NCI-H524 (cell line): ENCODE measurements at regions not wholly inside any gene's neighbourhood (a gene's known extent, or its start where the extent isn't known, plus 50 kb on each side); places are given as distances from the start of the nearest gene placed in this dataset.

Experiments used
- DNase-seq, 2 experiments: peaks; one replicate each; lab custom pipeline; 2025; lab: John Stamatoyannopoulos, UW

- no peak for DNase-seq
Observed at GRCh38 chr17:55634702-55635101, 88.0 kb downstream of the TMEM100 start.

GRCh38 chr17:55632893-55633292, 89.8 kb downstream of the TMEM100 start:
- no peak for DNase-seq

GRCh38 chr17:55632236-55632635, 90.4 kb downstream of the TMEM100 start:
- peak; percentile 67 to 87 for DNase-seq

DNA sequence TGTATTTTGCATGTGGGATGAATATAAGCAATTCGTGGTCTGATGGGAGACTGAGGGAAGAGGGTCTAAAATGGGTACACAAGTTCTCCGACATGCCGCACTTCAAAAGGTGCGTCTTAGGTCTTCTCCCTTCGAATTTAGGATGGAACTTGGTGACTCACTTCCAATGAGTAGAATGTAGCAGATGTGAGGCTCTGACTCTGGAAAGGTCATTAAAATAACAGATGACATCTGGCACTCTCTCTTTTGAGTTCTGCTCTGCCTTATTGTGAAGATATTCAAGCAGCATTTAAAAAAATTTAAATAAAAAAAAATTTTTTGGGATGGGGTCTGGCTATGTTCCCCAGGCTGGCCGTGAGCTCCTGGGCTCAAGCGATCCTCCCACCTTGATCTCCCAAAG, 92.7 kb downstream of the TMEM100 start:
- peak; percentile 62 to 87 for DNase-seq

DNA sequence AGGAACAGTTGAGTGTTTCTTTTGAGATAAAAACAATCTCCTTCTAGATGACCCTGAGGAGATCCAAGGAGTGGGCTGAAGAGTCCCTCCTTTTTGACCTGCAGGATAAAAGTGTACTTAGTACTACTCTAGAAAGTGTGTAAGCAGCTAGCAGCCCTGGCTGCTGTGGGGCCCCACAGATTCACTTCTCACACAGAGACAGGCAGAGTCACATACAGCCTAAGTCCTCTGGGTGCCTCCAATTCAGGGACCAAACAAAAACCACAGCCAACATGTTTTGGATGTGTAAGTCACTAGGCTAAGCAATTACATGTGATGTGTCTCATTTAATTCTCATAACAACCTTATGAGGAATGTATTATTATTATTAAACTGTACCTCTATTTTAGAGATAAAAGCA, 97.1 kb downstream of the TMEM100 start:
- no peak for DNase-seq

DNA sequence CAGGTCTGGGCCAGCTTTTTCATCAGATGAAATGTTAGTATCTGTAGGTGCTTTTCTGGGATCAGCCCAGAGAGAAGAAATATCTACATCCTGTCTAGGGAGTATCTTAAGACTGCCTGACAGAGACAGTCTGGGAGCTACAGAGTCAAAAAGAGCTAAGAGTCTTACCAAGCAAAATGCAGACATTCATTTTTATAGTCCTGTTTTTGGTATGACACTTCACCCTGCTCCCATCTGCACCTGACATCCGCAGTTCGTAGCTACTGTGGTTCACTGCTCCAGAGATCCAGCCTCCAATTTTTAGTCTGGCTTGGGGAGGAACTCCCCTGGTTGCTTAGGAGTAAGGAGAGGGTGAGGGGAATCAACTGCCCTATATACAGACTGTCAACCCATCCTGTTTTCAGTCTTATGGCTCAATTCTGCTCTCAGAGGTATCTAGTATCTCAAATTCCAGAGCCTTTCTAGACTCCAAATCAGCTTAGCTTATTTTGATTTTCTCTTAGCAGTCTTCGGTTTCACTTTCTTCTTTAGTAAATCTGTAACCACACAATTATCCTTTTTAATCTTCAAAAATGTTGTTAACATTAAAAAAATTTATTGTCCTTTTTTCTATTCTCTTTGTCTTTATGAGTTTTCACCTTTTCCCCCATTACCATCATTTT, 97.8 kb downstream of the TMEM100 start:
- DNase-seq: no peak

DNA sequence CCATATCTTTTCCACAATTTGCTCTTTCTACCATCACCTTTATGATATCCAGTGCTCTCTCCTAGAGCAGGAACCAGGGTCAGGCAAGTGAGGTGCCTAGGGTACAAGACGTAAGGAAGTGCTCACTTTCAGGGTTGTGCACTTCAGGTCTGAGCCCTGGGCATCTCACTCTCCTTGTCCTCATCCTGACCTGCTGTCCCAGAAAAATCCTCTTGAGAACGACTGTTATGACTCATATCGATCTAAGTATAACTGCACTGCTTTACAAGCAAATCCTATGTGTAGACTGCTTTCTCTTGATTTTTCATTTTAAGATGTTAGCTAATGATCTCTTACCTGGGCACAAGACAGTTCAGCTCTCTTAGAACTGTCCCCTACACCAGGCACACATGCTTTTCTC, 100.1 kb downstream of the TMEM100 start:
- DNase-seq: no peak

DNA sequence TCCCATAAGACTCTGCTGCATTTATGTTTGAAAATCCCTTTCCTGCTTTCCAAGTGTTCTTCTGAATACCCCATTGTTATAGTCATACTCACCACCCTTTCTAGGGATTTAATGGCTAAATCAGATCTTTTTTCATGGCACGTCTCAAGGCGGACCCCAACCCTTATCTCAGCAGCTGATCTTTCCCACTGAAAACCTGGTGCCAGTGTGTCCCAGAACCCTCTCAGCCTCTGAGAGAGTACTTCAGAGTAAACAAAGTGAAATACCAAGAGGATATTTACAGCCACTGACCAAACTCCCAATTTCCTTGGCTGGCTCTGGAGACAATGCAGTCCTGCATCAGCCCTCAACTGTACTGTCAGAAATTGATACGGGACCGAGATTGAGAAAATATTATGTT, 101.7 kb downstream of the TMEM100 start:
- DNase-seq: no peak

GRCh38 chr17:55620023-55620422, 102.6 kb downstream of the TMEM100 start:
- no peak for DNase-seq

GRCh38 chr17:55617441-55617840, 105.2 kb downstream of the TMEM100 start:
- no peak for DNase-seq

DNA sequence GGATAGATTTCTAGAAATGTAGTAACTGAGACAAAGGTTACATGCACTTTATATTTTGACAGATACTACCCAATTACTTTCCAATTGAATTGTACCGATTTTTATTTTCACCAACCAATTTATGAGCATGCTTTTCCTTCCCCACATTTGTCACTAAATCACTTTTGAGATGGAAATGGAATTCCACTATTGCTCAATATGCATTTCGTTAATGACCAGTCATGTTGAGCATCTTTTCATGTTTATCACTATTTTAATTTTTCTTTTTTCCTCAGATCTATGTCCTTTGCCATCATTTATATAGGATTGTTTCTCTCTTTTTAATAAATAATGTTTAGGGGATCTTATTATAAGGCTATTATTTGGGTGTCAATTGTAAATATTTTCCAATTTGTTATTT, 102.8 kb upstream of the SMIM36 start:
- no peak for DNase-seq

GRCh38 chr17:55612691-55613141, 101.5 kb upstream of the SMIM36 start:
- no peak for DNase-seq

- peak; percentile 25 to 41 for DNase-seq
Observed at GRCh38 chr17:55607731-55608341, 96.6 kb upstream of the SMIM36 start.

GRCh38 chr17:55606488-55606815, 95.2 kb upstream of the SMIM36 start:
- DNase-seq: no peak

GRCh38 chr17:55605705-55606487, 94.6 kb upstream of the SMIM36 start:
- no peak for DNase-seq

DNA sequence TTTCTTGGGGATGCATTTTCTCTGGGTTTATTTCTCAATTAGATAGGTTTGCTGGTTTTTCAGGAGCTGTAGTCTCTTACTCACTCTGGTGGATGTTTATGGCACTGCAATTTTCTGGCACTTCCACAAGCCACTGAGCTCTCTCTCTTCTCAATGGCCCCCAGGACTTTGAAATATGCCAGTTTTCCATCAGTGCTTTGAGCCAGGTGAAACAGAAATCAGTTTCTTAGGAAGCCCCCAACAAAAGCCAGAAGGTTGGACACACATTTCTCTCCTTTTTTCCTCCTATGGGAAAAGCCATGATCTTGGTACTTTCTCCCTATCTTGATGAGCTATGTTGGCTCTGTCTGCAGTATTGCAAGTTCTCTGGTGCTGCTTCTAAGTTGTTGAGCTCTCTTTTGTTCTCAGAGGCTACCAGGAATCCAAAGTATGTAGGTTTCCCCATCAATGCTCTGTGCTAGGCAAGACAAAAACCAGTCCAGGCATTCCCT, 90.7 kb upstream of the SMIM36 start:
- peak in 1 of 2 experiments; percentile 41 for DNase-seq

- no peak for DNase-seq
Observed at GRCh38 chr17:55598495-55598894, 87.2 kb upstream of the SMIM36 start.

GRCh38 chr17:55588446-55589242, 77.4 kb upstream of the SMIM36 start:
- DNase-seq: no peak

DNA sequence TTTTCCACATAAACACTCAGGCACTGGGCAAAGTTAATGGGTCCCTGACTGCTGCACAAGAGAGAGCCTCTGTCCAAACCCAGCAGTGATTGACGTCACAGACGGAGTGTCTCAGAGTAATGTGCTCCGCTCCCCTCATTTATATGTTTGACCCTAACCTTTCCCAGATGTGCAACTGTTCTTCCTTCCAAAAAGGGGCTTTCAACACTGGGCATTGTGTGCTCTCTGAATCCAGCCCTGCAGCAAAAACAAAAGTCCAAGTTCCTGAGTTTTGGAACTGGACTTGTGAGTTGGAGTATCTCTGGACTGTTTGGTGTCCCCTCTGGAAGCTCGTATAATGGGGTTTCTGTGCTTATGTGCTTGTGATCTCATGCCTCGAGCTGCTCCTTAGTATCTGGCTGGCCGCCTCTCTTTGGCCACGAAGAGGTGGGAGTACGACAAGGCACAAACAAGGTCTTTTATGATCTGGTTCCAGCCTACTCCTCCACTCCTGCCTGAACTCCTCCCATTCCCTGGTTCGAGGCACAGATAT, 76.4 kb upstream of the SMIM36 start:
- DNase-seq: no peak

- no peak for DNase-seq
Observed at GRCh38 chr17:55585629-55586028, 74.4 kb upstream of the SMIM36 start.

DNA sequence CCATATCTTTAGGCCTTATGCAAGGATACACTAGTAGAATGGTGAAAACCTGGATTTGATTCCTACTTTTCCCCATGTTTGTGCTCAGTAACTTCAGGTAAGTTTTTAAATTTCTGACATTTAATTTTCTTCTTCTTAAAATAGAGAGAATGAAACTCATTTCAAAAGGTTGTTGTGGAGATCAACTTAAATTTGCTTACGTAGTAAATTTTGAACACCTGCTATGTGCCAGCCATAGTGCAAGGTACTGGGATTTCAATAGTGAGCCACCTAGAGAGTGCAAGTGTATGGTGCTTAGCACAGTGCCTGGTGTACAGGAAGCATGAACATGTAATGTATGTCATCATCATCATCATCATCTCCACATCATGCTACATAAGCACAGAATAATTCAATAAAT, 73.6 kb upstream of the SMIM36 start:
- no peak for DNase-seq
